K562 (cell line): ENCODE measurements at regions not wholly inside any gene's neighbourhood (a gene's known extent, or its start where the extent isn't known, plus 50 kb on each side); places are given as distances from the start of the nearest gene placed in this dataset.

ENCODE experiments used
- ATAC-seq: fragments of 200-7000 bp; cut with Tn5 transposase; 3 replicates; pipeline ENCODE4 v1.9.1; 2020; ENCODE audit warnings: moderate library complexity
- BruUV-seq: library from RNA; stranded (reverse); fragments of 400-500 nt; replicated peaks from 2 replicates; lab custom pipeline; 2021; lab: Mats Ljungman, UMichigan
- CTCF ChIA-PET: fragments of 300-600 bp; formaldehyde crosslinking; extraction: SDS; loops from one replicate; lab custom pipeline; 2021; ENCODE audit warnings: low intra/inter-chr PET ratio; lab: Yijun Ruan, JAX
- POLR2A ChIA-PET: fragments of 300-600, 350-650 bp; sonication (Branson Sonifier 250); formaldehyde crosslinking; extraction: SDS; loops from one replicate; lab custom pipeline; 2021; ENCODE audit warnings: antibody characterized with exemption, inconsistent platforms; lab: Yijun Ruan, JAX
- DNase-seq, 4 experiments: peaks; one replicate each; pipeline versions ENCODE4 v3.0.0 to v3.0.0-alpha.2; 2011 to 2018; ENCODE audit warnings: low spot score in 3 of 4, mixed read lengths in 3 of 4; ENCODE audit errors: extremely low read depth in 1 of 4
- FAIRE-seq: peaks from 2 replicates; lab custom pipeline; 2011; peaks lifted over from hg19 to GRCh38; lab: Jason Lieb, UNC
- H2AFZ ChIP-seq: 2 replicates; pipeline ENCODE4 v1.6.0; 2011; ENCODE audit warnings: low read depth, low read length, control low read depth, inconsistent platforms
- H3K27ac ChIP-seq: fragments of 200-600 bp; 3 replicates; pipeline ENCODE4 v1.8.0; 2011; ENCODE audit warnings: low read depth, mild to moderate bottlenecking, control low read depth, inconsistent platforms, low read length, moderate library complexity, mixed read lengths; ENCODE audit errors: extremely low read depth
- H3K27me3 ChIP-seq, 2 experiments: fragments of 300-600 bp in 1 of 2; 2 replicates in 1 of 2; 3 replicates in 1 of 2; pipeline versions ENCODE4 v1.6.0 to v1.8.0; 2011; ENCODE audit warnings: inconsistent platforms in 2 of 2, low read length in 2 of 2, mild to moderate bottlenecking in 1 of 2, mixed read lengths in 1 of 2, moderate library complexity in 1 of 2; ENCODE audit not compliant: control insufficient read depth in 2 of 2, insufficient read depth in 2 of 2
- H3K36me3 ChIP-seq: fragments of 300-600 bp; 3 replicates; pipeline ENCODE4 v1.8.0; 2011; ENCODE audit warnings: mild to moderate bottlenecking, low read length, inconsistent platforms; ENCODE audit not compliant: control insufficient read depth, insufficient read depth
- H3K4me1 ChIP-seq, 2 experiments: fragments of 200-600 bp in 1 of 2; replicated peaks in 1 of 2; 2 replicates in 1 of 2; 3 replicates in 1 of 2; pipeline versions ENCODE4 v1.5.1 to v1.8.0; 2011; ENCODE audit warnings: inconsistent platforms in 2 of 2, low read length in 2 of 2, mild to moderate bottlenecking in 1 of 2, mixed read lengths in 1 of 2, moderate library complexity in 1 of 2; ENCODE audit not compliant: control insufficient read depth in 2 of 2, insufficient read depth in 2 of 2
- H3K4me2 ChIP-seq: 2 replicates; pipeline ENCODE4 v1.6.1; 2011; ENCODE audit warnings: low read length, control low read depth, inconsistent platforms, mixed read lengths; ENCODE audit not compliant: insufficient read depth
- H3K4me3 ChIP-seq: fragments of 200-600 bp; sonication (generic), shearing (Covaris generic); 2 replicates; pipeline ENCODE4 v1.5.1; 2016; ENCODE audit warnings: control low read depth, inconsistent platforms
- H3K79me2 ChIP-seq: fragments of 200-600 bp; 3 replicates; pipeline ENCODE4 v1.8.0; 2011; ENCODE audit warnings: low read length, inconsistent platforms; ENCODE audit not compliant: control insufficient read depth, insufficient read depth
- H3K9ac ChIP-seq, 2 experiments: 2 replicates each; pipeline versions ENCODE4 v1.6.0 to v1.6.1; 2011; ENCODE audit warnings: low read depth in 2 of 2, low read length in 2 of 2, control low read depth in 1 of 2, inconsistent platforms in 1 of 2, mild to moderate bottlenecking in 1 of 2, mixed read lengths in 1 of 2; ENCODE audit not compliant: insufficient read depth in 1 of 2
- H3K9me1 ChIP-seq: one replicate; pipeline ENCODE4 v1.6.0; 2011; ENCODE audit warnings: inconsistent platforms, mild to moderate bottlenecking, low read length, moderate library complexity; ENCODE audit not compliant: control insufficient read depth, insufficient read depth
- H3K9me3 ChIP-seq: replicated peaks from 2 replicates; pipeline ENCODE4 v1.5.1; 2011; ENCODE audit warnings: low read depth, low read length, inconsistent platforms; ENCODE audit not compliant: control insufficient read depth, insufficient read depth
- H4K20me1 ChIP-seq: replicated peaks from 2 replicates; pipeline ENCODE4 v1.6.1; 2011; ENCODE audit warnings: low read length, inconsistent platforms, mixed read lengths; ENCODE audit not compliant: control insufficient read depth, insufficient read depth
- CHCHD3 ChIP-seq: fragments of 250-450 bp; sonication (Bioruptor Pico); IDR thresholded peaks from 2 replicates; pipeline ENCODE4 v2.1.2; 2022; ENCODE audit warnings: mild to moderate bottlenecking
- CREB5 ChIP-seq: fragments of 250-450 bp; sonication (Bioruptor Pico); IDR thresholded peaks from 2 replicates; pipeline ENCODE4 v1.5.0; 2020; ENCODE audit warnings: mild to moderate bottlenecking
- ETV1 ChIP-seq: fragments of 450-650 bp; conservative IDR thresholded peaks from 2 replicates; pipeline ENCODE4 v1.6.1; 2016; ENCODE audit warnings: missing genetic modification characterization, control low read depth, low read depth, missing compliant biosample characterization
- HCFC1 ChIP-seq: IDR thresholded peaks from 2 replicates; pipeline ENCODE4 v1.6.1; 2012; ENCODE audit warnings: low read depth, low read length, improper control_type of control experiment
- KAT8 ChIP-seq: fragments of 450-650 bp; IDR thresholded peaks from 2 replicates; pipeline ENCODE4 v1.6.1; 2016; ENCODE audit warnings: low read depth, mild to moderate bottlenecking
- MCM3 ChIP-seq: fragments of 450-650 bp; IDR thresholded peaks from 2 replicates; pipeline ENCODE4 v1.6.1; 2016
- MECOM ChIP-seq: fragments of 250-450 bp; sonication (Bioruptor Pico); IDR thresholded peaks from 2 replicates; pipeline ENCODE4 v1.8.0; 2022; ENCODE audit warnings: inconsistent platforms
- NR2F6 ChIP-seq: fragments of 450-650 bp; formaldehyde crosslinking; IDR thresholded peaks from 2 replicates; pipeline ENCODE4 v1.4.0; 2020; ENCODE audit warnings: mild to moderate bottlenecking
- PHF20 ChIP-seq: fragments of 450-650 bp; IDR thresholded peaks from 2 replicates; pipeline ENCODE4 v1.6.1; 2018; ENCODE audit not compliant: partially characterized antibody
- PURB ChIP-seq: sonication (generic); formaldehyde crosslinking; IDR thresholded peaks from 2 replicates; pipeline ENCODE4 v1.9.0; 2021; ENCODE audit warnings: low read depth, mild to moderate bottlenecking, missing genetic modification reagents
- SMAD3 ChIP-seq: fragments of 450-650 bp; formaldehyde crosslinking; conservative IDR thresholded peaks from 2 replicates; pipeline ENCODE4 v1.4.0; 2020; ENCODE audit warnings: mild to moderate bottlenecking
- SRF ChIP-seq, 2 experiments: fragments of 250-450, 450-650 bp in 1 of 2; sonication (Bioruptor Pico) in 1 of 2; sonication (generic) in 1 of 2; formaldehyde crosslinking; IDR thresholded peaks; 2 replicates each; pipeline versions ENCODE4 v1.5.0 to v1.5.1; 2020 to 2022; ENCODE audit warnings: mild to moderate bottlenecking in 1 of 2, missing genetic modification reagents in 1 of 2
- ZNF586 ChIP-seq: fragments of 450-650 bp; formaldehyde crosslinking; conservative IDR thresholded peaks from 2 replicates; pipeline ENCODE4 v1.4.0; 2020; ENCODE audit warnings: mild to moderate bottlenecking, moderate library complexity
- ZNF644 ChIP-seq: fragments of 200-800 bp; sonication (Bioruptor generic); IDR thresholded peaks from 2 replicates; pipeline ENCODE4 v1.6.1; 2016; ENCODE audit warnings: low read depth, missing genetic modification characterization, missing compliant biosample characterization
- WGBS: fragments of 100-300 bp; shearing (Covaris generic); methylation state at CpG from one replicate; pipeline ENCODE4 v1.1.6; 2016; ENCODE audit warnings: low coverage, mixed read lengths; ENCODE audit not compliant: insufficient coverage; ENCODE audit errors: missing lambda C conversion rate; 5-methylcytosine and 5-hydroxymethylcytosine counted together
- in situ Hi-C: fragments of 300-500 bp; cut with MboI; formaldehyde crosslinking; loops from 4 replicates; pipeline ENCODE4 v1.15.0; 2018; ENCODE audit warnings: inconsistent platforms, mixed read lengths
- intact Hi-C: fragments of 100-400 bp; cut with micrococcal nuclease; formaldehyde crosslinking; loops from 2 replicates; pipeline ENCODE4 v1.14.2; 2022

GRCh38 chr4:156635051-156635450 lies 336.5 kb downstream of the PDGFC start (continued):
- TF ChIP-seq SMAD3 (CRISPR knock-in tag) (no peak), ZNF644 (tag) (no peak)

GRCh38 chr4:156634612-156635011 lies 337.0 kb downstream of the PDGFC start:
- in situ Hi-C loops: no loop called here
- Histone ChIP-seq H3K4me2 (no peak overlapping the region), H3K36me3 (no peaks in the 10 kb centered on the region), H3K9me1 (no peaks in the 10 kb centered on the region), H2AFZ (no peak overlapping the region), H3K4me1 (no peaks in the 10 kb centered on the region), H3K27ac (no peak overlapping the region), H3K79me2 (no peaks in the 10 kb centered on the region), H4K20me1 (no peaks in the 10 kb centered on the region), H3K4me3 (no peak overlapping the region), H3K9ac (no peak overlapping the region), H3K9me3 (no peaks in the 10 kb centered on the region), H3K27me3 (no peaks in the 10 kb centered on the region)
- intact Hi-C loops: no loop called here
- ChIA-PET CTCF (no interaction called here), POLR2A (no interaction called here)
- FAIRE-seq: no peak
- 0% methylated on average over 1 of the region's 1 CpG for WGBS
- TF ChIP-seq MCM3: no peak
- TF ChIP-seq ZNF586 (CRISPR knock-in tag): no peak
- BruUV-seq: no TSS peak
- ATAC-seq: no peak
- no peak for DNase-seq

- no peaks in the 10 kb centered on the region for H3K36me3 ChIP-seq
- no peaks in the 10 kb centered on the region for H3K4me1 ChIP-seq
- no peaks in the 10 kb centered on the region for H3K79me2 ChIP-seq
- ChIA-PET CTCF (no interaction called here), POLR2A (no interaction called here)
- no peaks in the 10 kb centered on the region for H3K27me3 ChIP-seq
- H3K9me1 ChIP-seq: no peaks in the 10 kb centered on the region
- no peak overlapping the region for H3K9ac ChIP-seq
- H4K20me1 ChIP-seq: no peaks in the 10 kb centered on the region
- H3K4me2 ChIP-seq: no peak overlapping the region
- no TSS peak for BruUV-seq
- no peak for ATAC-seq
- intact Hi-C loops: no loop called here
- in situ Hi-C loops: no loop called here
- no peak overlapping the region for H2AFZ ChIP-seq
- H3K27ac ChIP-seq: no peak overlapping the region
- no peak for DNase-seq
- 1% methylated on average over 5 of the region's 5 CpGs for WGBS
- no peaks in the 10 kb centered on the region for H3K9me3 ChIP-seq
- FAIRE-seq: no peak
- TF ChIP-seq HCFC1 (no peak), CHCHD3 (CRISPR knock-in tag) (no peak), PHF20 (no peak), ETV1 (tag) (no peak), MECOM (no peak), KAT8 (no peak), SRF (CRISPR knock-in tag; IDR thresholded peaks at IDR 0.05) (no peak), PURB (CRISPR knock-in tag) (no peak), NR2F6 (CRISPR knock-in tag) (no peak), CREB5 (CRISPR knock-in tag) (no peak)
- no peak overlapping the region for H3K4me3 ChIP-seq
Measured at GRCh38 chr4:156633847-156634246, 337.8 kb downstream of the PDGFC start.
